Superior temporal gyrus (tissue), 1 donor: ENCODE measurements at regions not wholly inside any gene's neighbourhood (a gene's known extent, or its start where the extent isn't known, plus 50 kb on each side); places are given as distances from the start of the nearest gene placed in this dataset.

Experiments
- DNase-seq: peaks from one replicate; pipeline ENCODE4 v3.0.0-alpha.2; 2016; ENCODE audit errors: extremely low spot score

- DNase-seq = no peak
These were observed 1178.2 kb downstream of the BRD1 start for GRCh38 chr22:48649466-48649865.

- no peak for DNase-seq
These were observed 1178.6 kb downstream of the BRD1 start for GRCh38 chr22:48649031-48649430.

GRCh38 chr22:48647606-48648515, 1179.8 kb downstream of the BRD1 start:
- DNase-seq = no peak

- DNase-seq = no peak
These were observed 1180.6 kb downstream of the BRD1 start for GRCh38 chr22:48647051-48647450.

GRCh38 chr22:48646216-48646925, 1181.3 kb downstream of the BRD1 start:
- no peak for DNase-seq

GRCh38 chr22:48645766-48646165, 1181.9 kb downstream of the BRD1 start:
- no peak for DNase-seq

GRCh38 chr22:48644997-48645396, 1182.7 kb downstream of the BRD1 start:
- no peak for DNase-seq

GRCh38 chr22:48644108-48644507, 1183.6 kb downstream of the BRD1 start:
- DNase-seq = no peak

- no peak for DNase-seq
These were observed 1184.5 kb downstream of the BRD1 start for GRCh38 chr22:48643066-48643731.

GRCh38 chr22:48642550-48642949, 1185.1 kb downstream of the BRD1 start:
- DNase-seq = no peak

GRCh38 chr22:48641906-48642475, 1185.7 kb downstream of the BRD1 start:
- no peak for DNase-seq

GRCh38 chr22:48640890-48641841, 1186.5 kb downstream of the BRD1 start:
- no peak for DNase-seq

- no peak for DNase-seq
These were observed 1187.6 kb downstream of the BRD1 start for GRCh38 chr22:48639896-48640748.

GRCh38 chr22:48639021-48639795, 1188.5 kb downstream of the BRD1 start:
- DNase-seq = no peak

GRCh38 chr22:48637231-48637630, 1190.4 kb downstream of the BRD1 start:
- DNase-seq = no peak

GRCh38 chr22:48636746-48637145, 1190.9 kb downstream of the BRD1 start:
- no peak for DNase-seq

- DNase-seq = no peak
These were observed 1191.9 kb downstream of the BRD1 start for GRCh38 chr22:48635816-48636215.

- DNase-seq = no peak
These were observed 1192.6 kb downstream of the BRD1 start for GRCh38 chr22:48635031-48635430.
